ENCODE measurements at regions not wholly inside any gene's neighbourhood (a gene's known extent, or its start where the extent isn't known, plus 50 kb on each side); places are given as distances from the start of the nearest gene placed in this dataset.

DNA sequence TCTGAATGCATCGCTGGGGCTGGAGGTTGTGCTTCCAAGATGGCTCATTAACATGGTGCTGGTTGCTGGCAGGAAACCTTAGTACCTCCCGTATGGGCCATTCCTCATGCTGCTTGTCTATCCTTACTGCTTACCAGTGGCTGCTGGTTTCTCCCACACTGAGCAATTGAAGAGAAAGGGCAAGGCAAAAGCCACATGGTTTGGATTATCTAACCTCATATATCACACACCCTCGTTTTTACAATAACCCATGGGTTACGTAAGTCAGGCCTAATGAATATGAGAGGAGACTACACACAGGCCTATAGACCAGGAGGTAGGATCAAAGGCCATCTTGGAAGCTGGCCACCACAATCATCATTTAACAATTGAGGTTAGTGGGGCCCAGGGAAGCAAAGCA, 141.8 kb upstream of the EDNRA start:
- no peak overlapping the region for H3K27ac ChIP-seq
- no peaks in the 10 kb centered on the region for H3K9me3 ChIP-seq
- H3K4me1 ChIP-seq = peaks cover 0 to 7% (median 0%) of the 10 kb centered on the region in 4 donors
- no peak for DNase-seq
- no peak overlapping the region for H3K4me3 ChIP-seq
- H3K36me3 ChIP-seq = no peaks in the 10 kb centered on the region
- H3K27me3 ChIP-seq = no peaks in the 10 kb centered on the region
- WGBS, 2 donors = 45 to 79% methylated on average over 4 of the region's 4 CpGs
- TF ChIP-seq EP300 (IDR thresholded peaks at IDR 0.05) = no peak
- TF ChIP-seq, protein P1, sequence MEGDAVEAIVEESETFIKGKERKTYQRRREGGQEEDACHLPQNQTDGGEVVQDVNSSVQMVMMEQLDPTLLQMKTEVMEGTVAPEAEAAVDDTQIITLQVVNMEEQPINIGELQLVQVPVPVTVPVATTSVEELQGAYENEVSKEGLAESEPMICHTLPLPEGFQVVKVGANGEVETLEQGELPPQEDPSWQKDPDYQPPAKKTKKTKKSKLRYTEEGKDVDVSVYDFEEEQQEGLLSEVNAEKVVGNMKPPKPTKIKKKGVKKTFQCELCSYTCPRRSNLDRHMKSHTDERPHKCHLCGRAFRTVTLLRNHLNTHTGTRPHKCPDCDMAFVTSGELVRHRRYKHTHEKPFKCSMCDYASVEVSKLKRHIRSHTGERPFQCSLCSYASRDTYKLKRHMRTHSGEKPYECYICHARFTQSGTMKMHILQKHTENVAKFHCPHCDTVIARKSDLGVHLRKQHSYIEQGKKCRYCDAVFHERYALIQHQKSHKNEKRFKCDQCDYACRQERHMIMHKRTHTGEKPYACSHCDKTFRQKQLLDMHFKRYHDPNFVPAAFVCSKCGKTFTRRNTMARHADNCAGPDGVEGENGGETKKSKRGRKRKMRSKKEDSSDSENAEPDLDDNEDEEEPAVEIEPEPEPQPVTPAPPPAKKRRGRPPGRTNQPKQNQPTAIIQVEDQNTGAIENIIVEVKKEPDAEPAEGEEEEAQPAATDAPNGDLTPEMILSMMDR (IDR thresholded peaks at IDR 0.05) = no peak
- no peak for TF ChIP-seq POLR2A (IDR thresholded peaks at IDR 0.05)
- TF ChIP-seq POLR2AphosphoS5 (IDR thresholded peaks at IDR 0.05) = no peak
- intact Hi-C loops (cut with DNase I) = no loop called here

DNA sequence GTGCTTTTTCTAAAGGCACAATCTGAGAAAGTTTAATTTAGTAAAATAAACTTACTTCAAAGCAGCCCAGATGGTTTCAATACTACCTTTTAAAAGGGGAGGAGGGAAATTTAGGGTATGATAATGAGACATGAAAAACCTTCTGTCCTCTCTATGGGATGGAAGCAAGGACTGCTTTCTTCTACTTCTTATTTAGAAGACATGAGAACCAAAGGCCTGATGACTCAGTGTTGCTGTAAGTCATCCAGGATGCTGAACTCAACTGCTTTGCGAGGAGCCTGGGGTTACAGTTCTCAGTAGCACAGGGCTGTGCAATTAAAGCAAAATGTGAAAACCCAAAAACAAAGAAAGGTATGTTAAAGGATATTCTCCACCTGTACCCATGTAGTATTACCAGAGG, 140.8 kb upstream of the EDNRA start:
- H3K36me3 ChIP-seq = no peaks in the 10 kb centered on the region
- intact Hi-C loops (cut with DNase I) = no loop called here
- no peak overlapping the region for H3K27ac ChIP-seq
- H3K4me1 ChIP-seq = peaks cover 0 to 7% (median 0%) of the 10 kb centered on the region in 4 donors
- TF ChIP-seq, protein P1 (IDR thresholded peaks at IDR 0.05) = no peak
- TF ChIP-seq POLR2A (IDR thresholded peaks at IDR 0.05) (no peak), POLR2AphosphoS5 (IDR thresholded peaks at IDR 0.05) (no peak), EP300 (IDR thresholded peaks at IDR 0.05) (no peak)
- no peak for DNase-seq
- H3K4me3 ChIP-seq = no peak overlapping the region
- no peaks in the 10 kb centered on the region for H3K9me3 ChIP-seq
- WGBS, 2 donors = 64 to 69% methylated on average over 1 of the region's 1 CpG
- H3K27me3 ChIP-seq = no peaks in the 10 kb centered on the region

DNA sequence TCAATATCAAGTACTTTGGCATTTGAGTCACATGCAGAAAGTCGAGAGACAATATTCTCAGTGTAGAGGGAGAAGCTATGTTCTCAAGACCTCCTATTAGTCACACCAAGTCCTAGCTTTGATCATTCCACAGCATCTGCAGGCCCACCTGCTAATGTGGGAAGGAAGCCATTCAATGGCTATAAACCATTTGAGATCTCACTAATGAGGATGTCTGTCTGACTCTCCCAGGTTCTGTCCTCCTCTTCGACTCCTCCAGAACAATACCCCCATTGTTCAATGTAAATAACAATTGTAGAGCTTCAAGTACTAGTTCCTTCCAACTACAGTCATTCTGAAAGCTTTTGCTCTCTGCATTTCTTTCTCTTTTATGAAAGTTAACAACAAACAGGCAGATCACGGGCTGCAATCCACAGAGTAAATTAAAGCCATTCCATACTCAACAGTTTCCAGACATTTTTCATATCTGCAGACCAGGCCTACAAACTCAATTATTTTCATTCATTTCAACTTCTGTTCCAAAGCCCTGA, 140.2 kb upstream of the EDNRA start:
- no peaks in the 10 kb centered on the region for H3K27me3 ChIP-seq
- WGBS, 2 donors = 12 to 48% methylated on average over 3 of the region's 3 CpGs
- no peaks in the 10 kb centered on the region for H3K9me3 ChIP-seq
- H3K27ac ChIP-seq = no peak overlapping the region
- H3K4me3 ChIP-seq = no peak overlapping the region
- intact Hi-C loops (cut with DNase I) = no loop called here
- H3K36me3 ChIP-seq = no peaks in the 10 kb centered on the region
- TF ChIP-seq, protein P1 (IDR thresholded peaks at IDR 0.05) = no peak
- no peak for TF ChIP-seq POLR2A (IDR thresholded peaks at IDR 0.05)
- no peak for TF ChIP-seq EP300 (IDR thresholded peaks at IDR 0.05)
- TF ChIP-seq POLR2AphosphoS5 (IDR thresholded peaks at IDR 0.05) = no peak
- peaks cover 0 to 7% (median 0%) of the 10 kb centered on the region in 4 donors for H3K4me1 ChIP-seq
- DNase-seq = no peak

DNA sequence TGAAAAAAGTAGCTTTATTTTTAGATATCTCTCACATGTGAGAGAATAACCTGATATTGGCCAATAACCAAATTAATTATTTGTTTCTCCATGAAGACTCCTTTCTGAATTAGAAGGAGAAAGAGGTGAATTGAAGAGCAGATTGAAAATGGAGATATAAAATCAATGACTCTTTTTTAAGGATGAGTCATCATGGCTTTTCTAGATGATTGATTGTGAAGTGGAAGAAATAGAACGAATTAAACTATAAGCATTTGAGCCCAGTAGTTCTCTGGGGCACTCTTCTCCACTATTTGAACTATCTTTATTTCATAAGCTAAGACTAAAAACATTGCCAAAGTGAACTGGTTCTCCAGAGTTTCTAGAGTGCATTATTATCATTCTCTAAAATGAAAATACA, 137.2 kb upstream of the EDNRA start:
- no peak for DNase-seq
- H3K4me1 ChIP-seq = peaks cover 0 to 7% (median 0%) of the 10 kb centered on the region in 4 donors
- no peak overlapping the region for H3K4me3 ChIP-seq
- intact Hi-C loops (cut with DNase I) = no loop called here
- H3K27me3 ChIP-seq = no peaks in the 10 kb centered on the region
- no peaks in the 10 kb centered on the region for H3K9me3 ChIP-seq
- TF ChIP-seq EP300 (IDR thresholded peaks at IDR 0.05) = no peak
- TF ChIP-seq POLR2AphosphoS5 (IDR thresholded peaks at IDR 0.05) = no peak
- no peak for TF ChIP-seq POLR2A (IDR thresholded peaks at IDR 0.05)
- TF ChIP-seq, protein P1 (IDR thresholded peaks at IDR 0.05) = no peak
- no peaks in the 10 kb centered on the region for H3K36me3 ChIP-seq
- 77 to 88% methylated on average over 1 of the region's 1 CpG for WGBS, 2 donors
- no peak overlapping the region for H3K27ac ChIP-seq

DNA sequence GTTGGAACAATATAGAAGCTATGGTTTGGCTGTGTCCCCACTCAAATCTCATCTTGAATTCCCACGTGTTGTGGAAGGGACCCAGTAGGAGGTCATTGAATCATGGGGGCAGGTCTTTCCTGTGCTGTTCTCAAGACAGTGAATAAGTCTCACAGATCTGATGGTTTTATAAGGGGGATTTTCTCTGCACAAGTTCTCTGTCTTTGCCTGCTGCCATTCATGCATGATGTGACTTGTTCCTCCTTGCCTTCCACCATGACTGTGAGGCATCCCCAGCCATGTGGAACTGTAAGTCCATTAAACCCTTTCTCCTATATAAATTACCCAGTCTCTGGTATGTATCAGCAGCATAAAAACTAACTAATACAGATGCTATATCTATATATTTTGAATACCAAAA, 135.2 kb upstream of the EDNRA start:
- Histone ChIP-seq H3K4me1 (peaks cover 0 to under 1% (median 0%) of the 10 kb centered on the region in 4 donors), H3K9me3 (no peaks in the 10 kb centered on the region), H3K4me3 (no peak overlapping the region), H3K36me3 (no peaks in the 10 kb centered on the region), H3K27me3 (no peaks in the 10 kb centered on the region), H3K27ac (no peak overlapping the region)
- WGBS, 2 donors = 86 to 88% methylated on average over 1 of the region's 1 CpG
- intact Hi-C loops (cut with DNase I) = no loop called here
- DNase-seq = no peak
- TF ChIP-seq POLR2A (IDR thresholded peaks at IDR 0.05) (no peak), EP300 (IDR thresholded peaks at IDR 0.05) (no peak), POLR2AphosphoS5 (IDR thresholded peaks at IDR 0.05) (no peak)
- TF ChIP-seq, protein P1 (IDR thresholded peaks at IDR 0.05) = no peak
